HL-60 (cell line): ENCODE measurements at regions not wholly inside any gene's neighbourhood (a gene's known extent, or its start where the extent isn't known, plus 50 kb on each side); places are given as distances from the start of the nearest gene placed in this dataset.

Experiments used
- POLR2AphosphoS5 ChIP-seq: IDR thresholded peaks from 2 replicates; pipeline ENCODE4 v1.6.1; 2012; ENCODE audit warnings: low read depth
- TF ChIP-seq, protein P1 (sequence below): IDR thresholded peaks from one replicate; pipeline ENCODE4 v1.5.1; 2011; ENCODE audit warnings: low read length, control low read depth, inconsistent platforms; ENCODE audit not compliant: insufficient read depth
- TF ChIP-seq, protein P2 (sequence below): IDR thresholded peaks from 2 replicates; pipeline ENCODE4 v1.6.1; 2012; ENCODE audit warnings: low read depth; ENCODE audit not compliant: insufficient replicate concordance

DNA sequence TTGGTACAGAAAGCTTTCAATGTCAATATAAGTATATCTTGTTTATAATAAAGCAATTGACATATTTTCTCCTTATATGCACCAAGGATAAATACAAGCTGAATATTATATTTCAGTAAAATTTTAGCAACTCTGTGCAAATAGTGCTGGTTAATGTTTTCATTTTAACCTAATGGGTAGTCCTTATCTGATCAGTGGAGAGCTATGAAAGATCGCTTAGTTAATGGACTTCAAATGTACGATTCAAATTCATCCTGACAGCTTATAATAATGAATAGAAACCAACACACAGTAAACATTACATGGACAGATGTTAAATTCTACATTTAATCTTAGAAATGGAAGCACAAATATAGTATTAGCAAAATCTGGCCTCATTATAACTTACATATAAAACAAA, 1495.2 kb upstream of the C9orf72 start:
- TF ChIP-seq, protein P1, sequence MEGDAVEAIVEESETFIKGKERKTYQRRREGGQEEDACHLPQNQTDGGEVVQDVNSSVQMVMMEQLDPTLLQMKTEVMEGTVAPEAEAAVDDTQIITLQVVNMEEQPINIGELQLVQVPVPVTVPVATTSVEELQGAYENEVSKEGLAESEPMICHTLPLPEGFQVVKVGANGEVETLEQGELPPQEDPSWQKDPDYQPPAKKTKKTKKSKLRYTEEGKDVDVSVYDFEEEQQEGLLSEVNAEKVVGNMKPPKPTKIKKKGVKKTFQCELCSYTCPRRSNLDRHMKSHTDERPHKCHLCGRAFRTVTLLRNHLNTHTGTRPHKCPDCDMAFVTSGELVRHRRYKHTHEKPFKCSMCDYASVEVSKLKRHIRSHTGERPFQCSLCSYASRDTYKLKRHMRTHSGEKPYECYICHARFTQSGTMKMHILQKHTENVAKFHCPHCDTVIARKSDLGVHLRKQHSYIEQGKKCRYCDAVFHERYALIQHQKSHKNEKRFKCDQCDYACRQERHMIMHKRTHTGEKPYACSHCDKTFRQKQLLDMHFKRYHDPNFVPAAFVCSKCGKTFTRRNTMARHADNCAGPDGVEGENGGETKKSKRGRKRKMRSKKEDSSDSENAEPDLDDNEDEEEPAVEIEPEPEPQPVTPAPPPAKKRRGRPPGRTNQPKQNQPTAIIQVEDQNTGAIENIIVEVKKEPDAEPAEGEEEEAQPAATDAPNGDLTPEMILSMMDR: no peak
- TF ChIP-seq POLR2AphosphoS5: no peak
- TF ChIP-seq, protein P2, sequence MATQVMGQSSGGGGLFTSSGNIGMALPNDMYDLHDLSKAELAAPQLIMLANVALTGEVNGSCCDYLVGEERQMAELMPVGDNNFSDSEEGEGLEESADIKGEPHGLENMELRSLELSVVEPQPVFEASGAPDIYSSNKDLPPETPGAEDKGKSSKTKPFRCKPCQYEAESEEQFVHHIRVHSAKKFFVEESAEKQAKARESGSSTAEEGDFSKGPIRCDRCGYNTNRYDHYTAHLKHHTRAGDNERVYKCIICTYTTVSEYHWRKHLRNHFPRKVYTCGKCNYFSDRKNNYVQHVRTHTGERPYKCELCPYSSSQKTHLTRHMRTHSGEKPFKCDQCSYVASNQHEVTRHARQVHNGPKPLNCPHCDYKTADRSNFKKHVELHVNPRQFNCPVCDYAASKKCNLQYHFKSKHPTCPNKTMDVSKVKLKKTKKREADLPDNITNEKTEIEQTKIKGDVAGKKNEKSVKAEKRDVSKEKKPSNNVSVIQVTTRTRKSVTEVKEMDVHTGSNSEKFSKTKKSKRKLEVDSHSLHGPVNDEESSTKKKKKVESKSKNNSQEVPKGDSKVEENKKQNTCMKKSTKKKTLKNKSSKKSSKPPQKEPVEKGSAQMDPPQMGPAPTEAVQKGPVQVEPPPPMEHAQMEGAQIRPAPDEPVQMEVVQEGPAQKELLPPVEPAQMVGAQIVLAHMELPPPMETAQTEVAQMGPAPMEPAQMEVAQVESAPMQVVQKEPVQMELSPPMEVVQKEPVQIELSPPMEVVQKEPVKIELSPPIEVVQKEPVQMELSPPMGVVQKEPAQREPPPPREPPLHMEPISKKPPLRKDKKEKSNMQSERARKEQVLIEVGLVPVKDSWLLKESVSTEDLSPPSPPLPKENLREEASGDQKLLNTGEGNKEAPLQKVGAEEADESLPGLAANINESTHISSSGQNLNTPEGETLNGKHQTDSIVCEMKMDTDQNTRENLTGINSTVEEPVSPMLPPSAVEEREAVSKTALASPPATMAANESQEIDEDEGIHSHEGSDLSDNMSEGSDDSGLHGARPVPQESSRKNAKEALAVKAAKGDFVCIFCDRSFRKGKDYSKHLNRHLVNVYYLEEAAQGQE: no peak
